Naive thymus-derived CD8-positive, alpha-beta T cell (primary cell): ENCODE measurements at regions not wholly inside any gene's neighbourhood (a gene's known extent, or its start where the extent isn't known, plus 50 kb on each side); places are given as distances from the start of the nearest gene placed in this dataset.

Experiments used
- ATAC-seq, 2 donors: fragments of 150-1000 bp; cut with Tn5 transposase in 1 of 2; sonication (Bioruptor Pico), chemical (Tn5 transposase) in 1 of 2; 1 replicate in 1 of 2; 2 replicates in 1 of 2; pipeline ENCODE4 v1.10.0; 2021; ENCODE audit warnings: mild to moderate bottlenecking in 2 of 2, moderate library complexity in 2 of 2
- POLR2A ChIA-PET: fragments of 350-600 bp; sonication (Branson Sonifier 250); formaldehyde crosslinking; loops from one replicate; lab custom pipeline; 2021; ENCODE audit warnings: antibody characterized with exemption; lab: Charles Lee
- DNase-seq, 10 donors: peaks; one replicate each; pipeline versions ENCODE4 v3.0.0 to v3.0.0-alpha.2; 2020 to 2022
- H3K27ac Mint-ChIP-seq, 10 donors: one replicate each; pipeline ENCODE4 v1.8.0; 2020 to 2022; ENCODE audit warnings: mild to moderate bottlenecking in 10 of 10, mixed read lengths in 10 of 10, moderate library complexity in 4 of 10, inconsistent platforms in 1 of 10
- H3K27me3 Mint-ChIP-seq, 5 donors: one replicate each; pipeline ENCODE4 v1.8.0; 2021 to 2022; ENCODE audit warnings: mixed read lengths in 5 of 5
- H3K36me3 Mint-ChIP-seq, 3 donors: one replicate each; pipeline ENCODE4 v1.8.0; 2020 to 2022; ENCODE audit warnings: mixed read lengths in 3 of 3, mild to moderate bottlenecking in 2 of 3, inconsistent platforms in 1 of 3
- H3K4me1 Mint-ChIP-seq, 4 donors: one replicate each; pipeline ENCODE4 v1.8.0; 2021 to 2022; ENCODE audit warnings: mixed read lengths in 4 of 4
- H3K4me3 Mint-ChIP-seq, 10 donors: one replicate each; pipeline ENCODE4 v1.8.0; 2020 to 2022; ENCODE audit warnings: mild to moderate bottlenecking in 10 of 10, mixed read lengths in 10 of 10, moderate library complexity in 6 of 10, inconsistent platforms in 1 of 10
- H3K9me3 Mint-ChIP-seq, 9 donors: one replicate each; pipeline ENCODE4 v1.8.0; 2020 to 2022; ENCODE audit warnings: mixed read lengths in 9 of 9, mild to moderate bottlenecking in 3 of 9, inconsistent platforms in 1 of 9, moderate library complexity in 1 of 9

DNA sequence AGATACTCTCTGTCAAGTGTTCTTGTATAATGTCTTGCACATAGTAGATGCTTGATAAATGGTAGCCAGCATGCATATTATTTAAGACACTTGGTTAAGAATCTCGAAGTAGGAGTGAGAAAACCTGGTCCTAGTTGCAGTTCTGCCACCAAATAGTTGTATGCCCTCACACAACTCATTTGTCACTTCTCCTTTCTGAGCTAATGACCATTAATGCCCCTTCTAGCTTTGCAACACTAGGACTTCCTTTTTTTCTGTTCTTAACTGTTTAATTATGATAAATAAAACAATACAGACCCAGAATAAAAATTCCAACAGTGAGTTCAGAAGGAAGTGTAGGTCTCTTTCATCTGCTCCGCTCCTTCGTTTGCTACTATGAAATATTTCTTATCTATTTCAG, 453.6 kb downstream of the TMEM135 start:
- POLR2A ChIA-PET = no interaction called here
- ATAC-seq (no peak), DNase-seq (no peak)
- Mint-ChIP-seq H3K36me3 (no peaks in the 10 kb centered on the region), H3K27me3 (peaks cover 0 to 17% (median 1%) of the 10 kb centered on the region in 5 donors), H3K9me3 (peaks cover 0 to 15% (median 3%) of the 10 kb centered on the region in 9 donors), H3K4me1 (no peaks in the 10 kb centered on the region), H3K4me3 (no peak overlapping the region), H3K27ac (no peak overlapping the region)

DNA sequence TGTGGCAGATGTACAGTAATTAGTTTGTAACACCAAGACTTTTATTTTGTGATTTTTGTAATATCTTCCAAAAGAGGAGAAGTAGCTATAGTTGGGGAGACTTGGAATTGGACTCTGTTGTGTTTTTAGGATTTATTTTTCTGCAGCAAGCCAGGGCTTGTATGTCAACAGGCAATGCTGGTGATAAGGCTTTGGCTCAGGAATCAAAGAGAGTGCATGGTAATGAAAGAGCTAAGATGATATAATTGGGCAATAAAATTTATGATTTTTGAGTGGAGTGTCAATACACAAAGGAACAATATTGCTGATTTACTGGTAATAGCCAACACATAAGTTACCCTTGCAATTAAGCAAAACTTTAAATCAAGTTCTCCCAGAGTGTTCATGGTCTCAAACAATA, 452.9 kb downstream of the TMEM135 start:
- no peaks in the 10 kb centered on the region for H3K4me1 Mint-ChIP-seq

GRCh38 chr11:87484566-87484965, 446.8 kb downstream of the TMEM135 start:
- no peak for DNase-seq
- POLR2A ChIA-PET = no interaction called here
- Mint-ChIP-seq H3K36me3 (no peaks in the 10 kb centered on the region), H3K9me3 (peaks cover 0 to 3% (median 0%) of the 10 kb centered on the region in 9 donors), H3K4me1 (no peaks in the 10 kb centered on the region), H3K27ac (no peak overlapping the region), H3K27me3 (peaks cover 0 to 11% (median 10%) of the 10 kb centered on the region in 5 donors), H3K4me3 (no peak overlapping the region)
- ATAC-seq = no peak

More for the DNA sequence above, 452.9 kb downstream of the TMEM135 start:
- peaks cover 0 to 12% (median 3%) of the 10 kb centered on the region in 9 donors for H3K9me3 Mint-ChIP-seq
- H3K4me3 Mint-ChIP-seq = no peak overlapping the region
- no peaks in the 10 kb centered on the region for H3K36me3 Mint-ChIP-seq
- POLR2A ChIA-PET = no interaction called here
- DNase-seq (no peak), ATAC-seq (no peak)
- H3K27ac Mint-ChIP-seq = no peak overlapping the region
- peaks cover 0 to 23% (median 1%) of the 10 kb centered on the region in 5 donors for H3K27me3 Mint-ChIP-seq

- POLR2A ChIA-PET = no interaction called here
- Mint-ChIP-seq H3K4me3 (no peak overlapping the region), H3K36me3 (no peaks in the 10 kb centered on the region), H3K9me3 (peaks cover 0 to 9% (median 3%) of the 10 kb centered on the region in 9 donors), H3K27ac (no peak overlapping the region), H3K4me1 (no peaks in the 10 kb centered on the region), H3K27me3 (peaks cover 0 to 4% (median 1%) of the 10 kb centered on the region in 5 donors)
- no peak for DNase-seq
- no peak for ATAC-seq
Observed at GRCh38 chr11:87477321-87477720, 439.6 kb downstream of the TMEM135 start.

GRCh38 chr11:87473174-87473573, 435.4 kb downstream of the TMEM135 start:
- POLR2A ChIA-PET = no interaction called here
- no peak for ATAC-seq
- peaks cover 0 to 14% (median 1%) of the 10 kb centered on the region in 5 donors for H3K27me3 Mint-ChIP-seq
- H3K9me3 Mint-ChIP-seq = peaks cover 0 to 3% (median 0%) of the 10 kb centered on the region in 9 donors
- DNase-seq = no peak
- no peaks in the 10 kb centered on the region for H3K4me1 Mint-ChIP-seq
- no peak overlapping the region for H3K27ac Mint-ChIP-seq
- no peaks in the 10 kb centered on the region for H3K36me3 Mint-ChIP-seq
- H3K4me3 Mint-ChIP-seq = no peak overlapping the region

GRCh38 chr11:87466223-87466622, 428.5 kb downstream of the TMEM135 start:
- Mint-ChIP-seq H3K36me3 (no peaks in the 10 kb centered on the region), H3K27ac (no peak overlapping the region)
- POLR2A ChIA-PET = no interaction called here

DNA sequence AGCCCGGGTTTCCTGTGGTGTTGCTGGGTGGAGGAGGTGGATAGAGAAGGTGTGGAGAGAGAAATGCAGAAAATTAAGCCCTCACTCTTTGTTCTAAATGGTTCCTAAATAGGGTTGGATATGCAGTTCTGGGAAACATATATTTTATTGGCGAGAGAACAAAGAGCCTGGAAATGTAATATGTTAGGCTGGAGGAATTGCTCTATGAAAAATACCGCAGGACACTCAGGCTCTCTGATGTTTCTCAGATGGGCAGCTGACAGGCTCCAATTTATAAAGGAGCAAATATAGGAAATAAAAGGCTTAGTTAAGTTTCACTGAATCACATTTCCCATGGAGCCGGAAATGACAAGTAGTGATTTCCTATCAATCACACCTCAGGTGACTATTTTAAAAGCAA, 428.0 kb downstream of the TMEM135 start:
- POLR2A ChIA-PET = no interaction called here
- Mint-ChIP-seq H3K9me3 (no peaks in the 10 kb centered on the region), H3K27ac (no peak overlapping the region), H3K36me3 (no peaks in the 10 kb centered on the region), H3K27me3 (peaks cover 0 to 14% (median 10%) of the 10 kb centered on the region in 5 donors), H3K4me1 (no peaks in the 10 kb centered on the region), H3K4me3 (no peak overlapping the region)
- DNase-seq = no peak
- no peak for ATAC-seq

More at GRCh38 chr11:87466223-87466622, 428.5 kb downstream of the TMEM135 start:
- no peaks in the 10 kb centered on the region for H3K4me1 Mint-ChIP-seq
- ATAC-seq (no peak), DNase-seq (no peak)
- H3K4me3 Mint-ChIP-seq = no peak overlapping the region
- H3K9me3 Mint-ChIP-seq = no peaks in the 10 kb centered on the region
- peaks cover 0 to 14% (median 10%) of the 10 kb centered on the region in 5 donors for H3K27me3 Mint-ChIP-seq

- no peak for DNase-seq
- Mint-ChIP-seq H3K4me1 (no peaks in the 10 kb centered on the region), H3K9me3 (no peaks in the 10 kb centered on the region), H3K27me3 (peaks cover 0 to 14% (median 6%) of the 10 kb centered on the region in 5 donors), H3K36me3 (no peaks in the 10 kb centered on the region), H3K4me3 (no peak overlapping the region), H3K27ac (no peak overlapping the region)
- ATAC-seq = no peak
- POLR2A ChIA-PET = no interaction called here
Observed at GRCh38 chr11:87463486-87464102, 425.9 kb downstream of the TMEM135 start.

DNA sequence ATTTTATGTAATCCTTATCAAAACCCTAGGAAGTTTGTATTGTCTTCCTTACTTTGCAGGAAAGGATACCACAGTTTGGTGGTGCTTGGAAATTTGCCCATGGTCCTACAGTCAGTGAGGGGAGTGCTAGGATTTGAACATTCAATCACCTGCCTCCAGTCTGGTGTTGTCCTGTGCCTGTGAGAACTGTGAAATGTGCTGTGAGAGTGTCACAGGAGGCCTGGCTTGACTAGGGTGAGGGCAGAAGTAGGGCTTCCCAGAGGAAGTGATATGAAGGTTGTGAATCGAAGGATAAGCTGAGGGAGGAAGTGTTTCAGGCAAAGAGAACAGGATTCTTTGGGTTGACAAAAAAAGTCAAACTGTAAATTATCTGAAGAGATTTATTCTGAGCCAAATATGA, 424.4 kb downstream of the TMEM135 start:
- Mint-ChIP-seq H3K27me3 (peaks cover 0 to 12% (median 3%) of the 10 kb centered on the region in 5 donors), H3K4me3 (no peak overlapping the region), H3K36me3 (no peaks in the 10 kb centered on the region), H3K27ac (no peak overlapping the region), H3K9me3 (peaks cover 0 to 1% (median 0%) of the 10 kb centered on the region in 9 donors), H3K4me1 (no peaks in the 10 kb centered on the region)
- POLR2A ChIA-PET = no interaction called here
- ATAC-seq (no peak), DNase-seq (no peak)

DNA sequence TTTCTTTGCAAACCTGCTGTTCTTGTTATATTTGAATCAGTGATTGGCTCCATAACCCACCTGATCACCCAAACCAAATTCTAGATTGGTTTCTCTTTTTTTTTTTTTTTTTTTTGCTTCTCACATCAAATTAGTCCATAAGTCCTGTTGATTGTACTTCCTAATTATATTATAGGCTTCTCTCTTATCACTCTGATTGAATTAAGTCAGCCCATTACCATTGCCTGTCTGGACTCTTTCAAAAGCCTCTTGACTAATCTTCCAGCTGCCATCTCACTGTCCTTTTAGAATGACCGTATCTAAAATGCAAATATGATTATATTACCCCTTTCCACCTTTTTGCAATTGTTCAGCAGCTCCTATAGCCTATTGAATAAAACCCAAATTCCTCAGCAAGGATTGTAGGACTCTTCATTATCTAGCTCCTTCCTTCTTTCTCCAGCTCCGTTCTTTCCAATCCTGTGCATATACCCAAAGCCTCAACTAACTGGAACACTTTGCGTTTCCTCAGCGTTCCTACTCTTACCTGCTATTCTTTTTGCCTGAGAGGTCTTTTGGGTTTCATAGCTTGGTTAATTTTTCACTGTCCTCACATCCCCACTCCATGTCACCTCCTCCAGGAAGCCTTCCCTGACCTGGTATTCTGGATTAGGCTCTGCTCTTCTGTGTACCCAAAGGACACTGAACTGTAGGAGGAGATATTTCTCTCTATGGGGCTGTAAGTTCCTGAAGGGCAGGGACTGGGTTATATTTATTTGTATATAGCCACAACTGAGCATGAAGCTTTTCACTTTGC, 423.3 kb downstream of the TMEM135 start:
- POLR2A ChIA-PET = no interaction called here
- Mint-ChIP-seq H3K27me3 (peaks cover 0 to 12% (median 3%) of the 10 kb centered on the region in 5 donors), H3K4me3 (no peak overlapping the region), H3K9me3 (peaks cover 0 to 3% (median 0%) of the 10 kb centered on the region in 9 donors), H3K36me3 (no peaks in the 10 kb centered on the region), H3K4me1 (no peaks in the 10 kb centered on the region), H3K27ac (no peak overlapping the region)
- DNase-seq (no peak), ATAC-seq (no peak)

GRCh38 chr11:87460279-87460678, 422.5 kb downstream of the TMEM135 start:
- POLR2A ChIA-PET = no interaction called here
- no peak overlapping the region for H3K27ac Mint-ChIP-seq
- peaks cover 0 to 8% (median 1%) of the 10 kb centered on the region in 5 donors for H3K27me3 Mint-ChIP-seq
- ATAC-seq (no peak), DNase-seq (no peak)
- no peaks in the 10 kb centered on the region for H3K36me3 Mint-ChIP-seq
- H3K4me3 Mint-ChIP-seq = no peak overlapping the region
- H3K9me3 Mint-ChIP-seq = peaks cover 0 to 3% (median 0%) of the 10 kb centered on the region in 9 donors
- H3K4me1 Mint-ChIP-seq = no peaks in the 10 kb centered on the region

GRCh38 chr11:87459351-87459750, 421.6 kb downstream of the TMEM135 start:
- Mint-ChIP-seq H3K27me3 (peaks cover 0 to 6% (median 0%) of the 10 kb centered on the region in 5 donors), H3K4me1 (no peaks in the 10 kb centered on the region), H3K36me3 (no peaks in the 10 kb centered on the region), H3K4me3 (no peak overlapping the region), H3K27ac (no peak overlapping the region), H3K9me3 (peaks cover 0 to 3% (median 0%) of the 10 kb centered on the region in 9 donors)
- POLR2A ChIA-PET = no interaction called here
- DNase-seq = no peak
- no peak for ATAC-seq

- H3K36me3 Mint-ChIP-seq = no peaks in the 10 kb centered on the region
- peaks cover 0 to 4% (median 0%) of the 10 kb centered on the region in 5 donors for H3K27me3 Mint-ChIP-seq
- ATAC-seq = no peak
Observed at GRCh38 chr11:87456499-87456898, 418.8 kb downstream of the TMEM135 start.

More at GRCh38 chr11:87456499-87456898, 418.8 kb downstream of the TMEM135 start:
- Mint-ChIP-seq H3K4me3 (no peak overlapping the region), H3K9me3 (peaks cover 0 to 3% (median 0%) of the 10 kb centered on the region in 9 donors), H3K4me1 (no peaks in the 10 kb centered on the region), H3K27ac (no peak overlapping the region)
- no peak for DNase-seq
- POLR2A ChIA-PET = no interaction called here
